OCI-LY7 (cell line): ENCODE measurements at regions not wholly inside any gene's neighbourhood (a gene's known extent, or its start where the extent isn't known, plus 50 kb on each side); places are given as distances from the start of the nearest gene placed in this dataset.

Experiments used
- BruUV-seq: library from RNA; stranded (reverse); fragments of 400-500 nt; replicated peaks from 2 replicates; lab custom pipeline; 2021; lab: Mats Ljungman, UMichigan
- CTCF ChIA-PET: fragments of 300-600 bp; sonication (Branson Sonifier 250); formaldehyde crosslinking; loops from one replicate; lab custom pipeline; 2022; ENCODE audit warnings: antibody characterized with exemption; ENCODE audit not compliant: unreplicated experiment; lab: Charles Lee
- POLR2A ChIA-PET: fragments of 300-600 bp; sonication (Branson Sonifier 250); formaldehyde crosslinking; loops from one replicate; lab custom pipeline; 2022; ENCODE audit warnings: antibody characterized with exemption; lab: Charles Lee
- DNase-seq: peaks from one replicate; pipeline ENCODE4 v3.0.0-alpha.2; 2015; ENCODE audit warnings: low spot score
- H2AFZ ChIP-seq: fragments of 200-600 bp; sonication (generic), shearing (Covaris generic); 2 replicates; pipeline ENCODE4 v1.6.1; 2014; ENCODE audit warnings: mild to moderate bottlenecking, antibody characterized with exemption, low read length, moderate library complexity
- H3K27ac ChIP-seq: fragments of 200-600 bp; sonication (generic); 2 replicates; pipeline ENCODE4 v1.5.1; 2014; ENCODE audit warnings: mixed run types, low read depth, mild to moderate bottlenecking, moderate library complexity, low read length, inconsistent platforms; ENCODE audit not compliant: poor library complexity, severe bottlenecking
- H3K36me3 ChIP-seq: fragments of 200-600 bp; sonication (generic); 2 replicates; pipeline ENCODE4 v1.6.1; 2014; ENCODE audit warnings: mild to moderate bottlenecking, antibody characterized with exemption, low read length, moderate library complexity, mixed read lengths; ENCODE audit not compliant: insufficient read depth
- H3K4me1 ChIP-seq: fragments of 200-600 bp; sonication (generic); 2 replicates; pipeline ENCODE4 v1.5.1; 2014; ENCODE audit warnings: mild to moderate bottlenecking, low read length; ENCODE audit not compliant: insufficient read depth, poor library complexity, severe bottlenecking
- H3K4me2 ChIP-seq: fragments of 200-600 bp; sonication (generic); 2 replicates; pipeline ENCODE4 v1.6.1; 2014; ENCODE audit warnings: mild to moderate bottlenecking, low read length
- H3K4me3 ChIP-seq: fragments of 200-600 bp; sonication (generic); 2 replicates; pipeline ENCODE4 v1.5.1; 2014; ENCODE audit warnings: mild to moderate bottlenecking, low read depth, low read length; ENCODE audit not compliant: poor library complexity, severe bottlenecking
- H3K79me2 ChIP-seq: fragments of 200-600 bp; sonication (generic); 2 replicates; pipeline ENCODE4 v1.6.1; 2016; ENCODE audit warnings: low read depth, mild to moderate bottlenecking, low read length, moderate library complexity, mixed read lengths; ENCODE audit not compliant: insufficient read depth
- H3K9me2 ChIP-seq: fragments of 200-600 bp; sonication (generic); 2 replicates; pipeline ENCODE4 v1.6.1; 2016; ENCODE audit warnings: mild to moderate bottlenecking, low read length, mixed read lengths; ENCODE audit not compliant: insufficient read depth
- H3K9me3 ChIP-seq: fragments of 200-600 bp; sonication (generic); 2 replicates; pipeline ENCODE4 v1.6.1; 2014; ENCODE audit warnings: mild to moderate bottlenecking, mixed run types, low read length, mixed read lengths
- H4K20me1 ChIP-seq: fragments of 200-600 bp; sonication (generic); 2 replicates; pipeline ENCODE4 v1.6.1; 2014; ENCODE audit warnings: mild to moderate bottlenecking, antibody characterized with exemption, low read length, moderate library complexity, mixed read lengths; ENCODE audit not compliant: insufficient read depth
- CTCF ChIP-seq: fragments of 200-600 bp; sonication (generic); conservative IDR thresholded peaks from 2 replicates; pipeline ENCODE4 v1.5.1; 2014; ENCODE audit warnings: mild to moderate bottlenecking, antibody characterized with exemption, low read length, moderate library complexity, mixed read lengths
- EZH2phosphoT487 ChIP-seq: fragments of 200-600 bp; sonication (generic); IDR thresholded peaks from 2 replicates; pipeline ENCODE4 v1.6.1; 2018; ENCODE audit warnings: low read depth, borderline replicate concordance, mild to moderate bottlenecking, mixed run types, antibody characterized with exemption, low read length, moderate library complexity, mixed read lengths
- intact Hi-C: fragments of 100-400 bp; cut with micrococcal nuclease; formaldehyde crosslinking; loops from one replicate; pipeline ENCODE4 v1.10.0; 2022; ENCODE audit not compliant: unreplicated experiment

- no peaks in the 10 kb centered on the region for H3K4me1 ChIP-seq
- no peaks in the 10 kb centered on the region for H3K9me3 ChIP-seq
- no peak overlapping the region for H3K27ac ChIP-seq
- intact Hi-C loops: no loop called here
- H2AFZ ChIP-seq: no peak overlapping the region
- BruUV-seq: no TSS peak
- no peaks in the 10 kb centered on the region for H3K79me2 ChIP-seq
- ChIA-PET CTCF (no interaction called here), POLR2A (interaction anchor here (0.6 kb wide), 1 partner anchor 270 kb away, joined by 3 read pairs; no protein-coding TSS in a partner anchor)
- no peaks in the 10 kb centered on the region for H3K36me3 ChIP-seq
- no peak overlapping the region for H3K4me3 ChIP-seq
- DNase-seq: no peak
- H3K4me2 ChIP-seq: no peak overlapping the region
- no peaks in the 10 kb centered on the region for H4K20me1 ChIP-seq
- TF ChIP-seq EZH2phosphoT487: no peak
- TF ChIP-seq CTCF: no peak
- H3K9me2 ChIP-seq: no peaks in the 10 kb centered on the region
These were observed 202.6 kb downstream of the RFPL4B start for GRCh38 chr6:112549749-112550148.

- intact Hi-C loops: no loop called here
- no peaks in the 10 kb centered on the region for H4K20me1 ChIP-seq
- TF ChIP-seq EZH2phosphoT487 (no peak), CTCF (no peak)
- CTCF ChIA-PET: no interaction called here
- POLR2A ChIA-PET: interaction anchor here (0.6 to 1.6 kb wide), 2 partner anchors 15 to 30 kb away, joined by 3 to 5 read pairs; no protein-coding TSS in a partner anchor
- no peaks in the 10 kb centered on the region for H3K9me2 ChIP-seq
- no peak overlapping the region for H3K4me3 ChIP-seq
- DNase-seq: no peak
- no peaks in the 10 kb centered on the region for H3K9me3 ChIP-seq
- no TSS peak for BruUV-seq
- no peaks in the 10 kb centered on the region for H3K79me2 ChIP-seq
- no peak overlapping the region for H3K27ac ChIP-seq
- H3K36me3 ChIP-seq: no peaks in the 10 kb centered on the region
- no peak overlapping the region for H3K4me2 ChIP-seq
- no peak overlapping the region for H2AFZ ChIP-seq
- H3K4me1 ChIP-seq: no peaks in the 10 kb centered on the region
These were observed 210.3 kb downstream of the RFPL4B start for GRCh38 chr6:112557435-112557834.

DNA sequence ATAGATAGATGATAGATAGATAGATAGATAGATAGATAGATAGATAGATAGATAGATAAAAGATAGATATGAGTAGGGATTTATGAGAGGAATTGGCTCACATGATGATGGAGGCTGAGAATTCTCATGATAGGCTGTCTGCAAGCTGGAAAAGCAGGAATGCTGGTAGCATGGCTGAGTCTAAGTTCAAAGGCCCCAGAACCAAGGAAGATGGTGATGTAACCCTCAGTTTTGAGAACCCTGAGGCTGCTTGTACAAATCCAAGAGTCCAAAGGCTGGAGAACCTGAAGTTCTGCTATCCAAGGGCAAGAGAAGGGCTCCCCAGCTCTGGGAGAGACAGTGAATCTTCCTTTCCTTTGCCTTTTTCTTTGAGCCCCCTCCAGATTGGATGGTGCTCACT lies 210.8 kb downstream of the RFPL4B start:
- no peaks in the 10 kb centered on the region for H4K20me1 ChIP-seq
- ChIA-PET CTCF (no interaction called here), POLR2A (interaction anchor here (1.6 kb wide), 1 partner anchor 15 kb away, joined by 5 read pairs; no protein-coding TSS in a partner anchor)
- no TSS peak for BruUV-seq
- H3K4me2 ChIP-seq: no peak overlapping the region
- H3K9me2 ChIP-seq: no peaks in the 10 kb centered on the region
- H3K4me1 ChIP-seq: no peaks in the 10 kb centered on the region
- no peaks in the 10 kb centered on the region for H3K36me3 ChIP-seq
- DNase-seq: no peak
- H3K4me3 ChIP-seq: no peak overlapping the region
- no peak overlapping the region for H2AFZ ChIP-seq
- H3K9me3 ChIP-seq: no peaks in the 10 kb centered on the region
- no peak overlapping the region for H3K27ac ChIP-seq
- intact Hi-C loops: no loop called here
- TF ChIP-seq EZH2phosphoT487: no peak
- H3K79me2 ChIP-seq: no peaks in the 10 kb centered on the region
